ENCODE measurements at regions not wholly inside any gene's neighbourhood (a gene's known extent, or its start where the extent isn't known, plus 50 kb on each side); places are given as distances from the start of the nearest gene placed in this dataset.

DNA sequence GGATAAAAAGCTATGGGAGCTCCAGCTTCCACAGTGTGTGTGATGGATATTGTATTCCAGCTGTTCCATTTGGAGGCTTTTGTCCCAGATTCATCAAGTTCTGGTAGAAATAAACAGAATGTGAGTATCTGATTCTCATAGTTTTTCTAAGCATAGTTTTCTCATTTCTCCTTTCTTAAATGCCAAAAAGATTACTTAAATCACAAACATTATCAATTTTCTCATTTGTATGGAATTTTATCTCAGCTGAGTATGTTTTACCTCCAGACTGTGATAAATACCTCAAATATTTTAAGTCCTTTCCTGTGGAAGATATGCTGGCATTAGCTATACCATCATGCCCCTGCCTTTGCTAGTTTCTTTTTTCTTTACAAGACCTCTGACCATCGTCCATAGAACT is 767.3 kb downstream of the TFAP2A start:
- POLR2A ChIA-PET (ENCODE audit: low non-redundant PET) = no interaction called here

GRCh38 chr6:9647071-9647445 is 767.8 kb downstream of the TFAP2A start:
- Histone ChIP-seq H3K27ac (ENCODE audit: low read depth, low read length, poor library complexity, severe bottlenecking) (no peak overlapping the region), H3K4me3 (ENCODE audit: low read depth, low read length, poor library complexity, severe bottlenecking) (no peak overlapping the region), H3K27me3 (replicated peaks; ENCODE audit: insufficient read depth, low read depth, low read length, poor library complexity) (no peaks in the 10 kb centered on the region), H3K36me3 (ENCODE audit: insufficient read depth, low read length, poor library complexity, severe bottlenecking) (no peaks in the 10 kb centered on the region), H3K9me3 (ENCODE audit: low read depth, low read length, poor library complexity, severe bottlenecking) (no peaks in the 10 kb centered on the region), H3K4me1 (ENCODE audit: insufficient read depth, low read length, poor library complexity, severe bottlenecking) (no peaks in the 10 kb centered on the region)
- ChIA-PET POLR2A (ENCODE audit: low non-redundant PET) (no interaction called here), CTCF (no interaction called here)
- BruUV-seq (replicated peaks) = no TSS peak
- no peak for DNase-seq (ENCODE audit: low spot score)
- TF ChIP-seq CTCF (conservative IDR thresholded peaks at IDR 0.05; ENCODE audit: low read depth, low read length) (no peak), EZH2 (IDR thresholded peaks at IDR 0.05; ENCODE audit: borderline replicate concordance, low read depth, low read length, poor library complexity, severe bottlenecking) (no peak)
- intact Hi-C loops (cut with micrococcal nuclease; ENCODE audit: unreplicated experiment) = no loop called here

More for the DNA sequence above, 767.3 kb downstream of the TFAP2A start:
- Histone ChIP-seq H3K9me3 (ENCODE audit: low read depth, low read length, poor library complexity, severe bottlenecking) (no peaks in the 10 kb centered on the region), H3K27ac (ENCODE audit: low read depth, low read length, poor library complexity, severe bottlenecking) (no peak overlapping the region), H3K36me3 (ENCODE audit: insufficient read depth, low read length, poor library complexity, severe bottlenecking) (no peaks in the 10 kb centered on the region), H3K27me3 (replicated peaks; ENCODE audit: insufficient read depth, low read depth, low read length, poor library complexity) (no peaks in the 10 kb centered on the region), H3K4me3 (ENCODE audit: low read depth, low read length, poor library complexity, severe bottlenecking) (no peak overlapping the region), H3K4me1 (ENCODE audit: insufficient read depth, low read length, poor library complexity, severe bottlenecking) (no peaks in the 10 kb centered on the region)
- intact Hi-C loops (cut with micrococcal nuclease; ENCODE audit: unreplicated experiment) = no loop called here
- CTCF ChIA-PET = no interaction called here
- no peak for DNase-seq (ENCODE audit: low spot score)
- TF ChIP-seq EZH2 (IDR thresholded peaks at IDR 0.05; ENCODE audit: borderline replicate concordance, low read depth, low read length, poor library complexity, severe bottlenecking) (no peak), CTCF (conservative IDR thresholded peaks at IDR 0.05; ENCODE audit: low read depth, low read length) (no peak)
- BruUV-seq (replicated peaks) = no TSS peak

- no peak for TF ChIP-seq EZH2 (IDR thresholded peaks at IDR 0.05; ENCODE audit: borderline replicate concordance, low read depth, low read length, poor library complexity, severe bottlenecking)
- no peak for TF ChIP-seq CTCF (conservative IDR thresholded peaks at IDR 0.05; ENCODE audit: low read depth, low read length)
- Histone ChIP-seq H3K27me3 (replicated peaks; ENCODE audit: insufficient read depth, low read depth, low read length, poor library complexity) (no peaks in the 10 kb centered on the region), H3K4me3 (ENCODE audit: low read depth, low read length, poor library complexity, severe bottlenecking) (no peak overlapping the region), H3K36me3 (ENCODE audit: insufficient read depth, low read length, poor library complexity, severe bottlenecking) (no peaks in the 10 kb centered on the region), H3K4me1 (ENCODE audit: insufficient read depth, low read length, poor library complexity, severe bottlenecking) (no peaks in the 10 kb centered on the region), H3K27ac (ENCODE audit: low read depth, low read length, poor library complexity, severe bottlenecking) (no peak overlapping the region), H3K9me3 (ENCODE audit: low read depth, low read length, poor library complexity, severe bottlenecking) (no peaks in the 10 kb centered on the region)
- ChIA-PET CTCF (no interaction called here), POLR2A (ENCODE audit: low non-redundant PET) (no interaction called here)
- peak; percentile 50 for DNase-seq (ENCODE audit: low spot score)
- no TSS peak for BruUV-seq (replicated peaks)
- intact Hi-C loops (cut with micrococcal nuclease; ENCODE audit: unreplicated experiment) = no loop called here
Observed at GRCh38 chr6:9646342-9647070, 768.4 kb downstream of the TFAP2A start.

Data from A673 (cell line).